HG02981 (cell line): ENCODE measurements at regions not wholly inside any gene's neighbourhood (a gene's known extent, or its start where the extent isn't known, plus 50 kb on each side); places are given as distances from the start of the nearest gene placed in this dataset.
"Not testable (repeated sequence)": the region's sequence is repeated elsewhere in the genome, so short reads cannot be mapped to it uniquely, and the experiment has no call there.

Experiments
- ATAC-seq: cut with Tn5 transposase; IDR thresholded peaks from one replicate; pipeline ENCODE4 v1.9.1; 2021; ENCODE audit warnings: mild to moderate bottlenecking, moderate library complexity; ENCODE audit not compliant: unreplicated experiment

DNA sequence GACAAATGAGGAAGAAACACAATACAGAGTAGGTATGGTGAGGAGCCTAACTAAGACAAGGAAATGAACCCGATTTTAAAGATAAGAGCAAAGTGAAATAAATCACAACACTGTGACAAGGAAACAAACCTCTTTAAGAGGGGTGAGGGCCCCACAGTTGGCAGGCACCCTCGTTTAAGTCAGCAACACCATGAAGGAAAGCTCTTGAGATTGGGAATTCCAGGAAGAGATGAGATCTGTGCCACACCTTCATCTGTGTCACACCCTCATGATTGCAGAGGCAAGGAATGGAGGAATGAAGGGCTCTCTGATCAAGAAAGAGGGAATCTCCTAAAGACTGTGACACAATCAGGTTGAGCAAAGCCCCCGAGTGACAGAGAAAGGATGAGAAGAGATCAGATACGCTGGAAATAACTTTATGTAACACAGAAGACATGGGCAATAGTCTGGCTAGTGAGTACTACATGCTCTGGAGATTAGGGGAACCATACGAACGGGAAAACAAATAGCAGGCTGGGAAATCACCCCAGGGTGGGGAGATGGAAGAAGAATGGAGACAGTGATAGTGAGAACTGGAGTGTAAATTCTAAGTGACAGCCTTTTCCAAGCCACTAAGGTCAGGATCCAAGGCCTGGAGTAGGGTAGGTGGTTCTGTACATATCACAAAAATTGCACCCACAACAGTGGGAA is 51.7 kb upstream of the TERB2 start:
- ATAC-seq, result not testable (repeated sequence)
